ELF-1 (cell line): ENCODE measurements at regions not wholly inside any gene's neighbourhood (a gene's known extent, or its start where the extent isn't known, plus 50 kb on each side); places are given as distances from the start of the nearest gene placed in this dataset.
"Not testable (repeated sequence)": the region's sequence is repeated elsewhere in the genome, so short reads cannot be mapped to it uniquely, and the experiment has no call there.

ENCODE experiments used
- DNase-seq: peaks from one replicate; pipeline ENCODE4 v3.0.0-alpha.2; 2016; ENCODE audit warnings: low read depth, low spot score

DNA sequence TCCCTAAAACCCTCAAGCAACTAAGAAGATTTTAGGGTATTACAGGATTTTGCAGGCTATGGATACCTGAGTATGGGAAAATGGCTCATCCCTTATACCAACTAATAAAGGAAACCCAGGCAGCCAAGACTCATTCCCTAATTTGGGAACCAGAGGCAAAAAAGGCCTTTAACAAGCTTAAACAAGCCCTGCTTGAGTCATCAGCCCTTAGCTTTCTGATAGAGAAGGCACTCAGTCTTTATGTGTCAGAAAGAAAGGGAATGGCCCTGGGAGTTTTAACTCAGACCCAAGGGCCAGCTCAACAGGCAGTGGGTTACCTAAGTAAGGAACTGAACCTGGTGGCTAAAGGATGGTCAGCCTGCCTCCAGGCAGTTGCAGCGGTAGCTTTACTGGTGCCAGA is 96.9 kb upstream of the RMP24 start:
- no peak for DNase-seq

DNA sequence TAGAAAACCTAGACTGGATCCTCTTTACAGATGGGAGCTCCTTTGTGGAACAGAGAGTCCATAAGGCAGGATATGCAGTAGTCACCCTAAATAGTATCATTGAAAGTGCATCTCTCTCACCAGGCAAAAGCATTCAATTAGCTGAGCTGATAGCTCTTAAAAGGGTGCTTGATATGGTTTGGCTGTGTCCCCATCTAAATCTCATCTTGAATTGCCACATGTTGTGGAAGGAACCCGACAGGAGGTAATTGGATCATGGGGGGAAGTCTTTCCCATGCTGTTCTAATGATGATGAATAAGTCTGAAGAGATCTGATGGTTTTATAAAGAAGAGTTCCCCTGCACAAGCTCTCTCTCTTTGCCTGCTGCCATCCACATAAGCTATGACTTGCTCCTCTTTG is 96.2 kb upstream of the RMP24 start:
- DNase-seq: no peak

GRCh38 chr18:35880788-35881455 is 91.6 kb upstream of the RMP24 start:
- no peak for DNase-seq

DNA sequence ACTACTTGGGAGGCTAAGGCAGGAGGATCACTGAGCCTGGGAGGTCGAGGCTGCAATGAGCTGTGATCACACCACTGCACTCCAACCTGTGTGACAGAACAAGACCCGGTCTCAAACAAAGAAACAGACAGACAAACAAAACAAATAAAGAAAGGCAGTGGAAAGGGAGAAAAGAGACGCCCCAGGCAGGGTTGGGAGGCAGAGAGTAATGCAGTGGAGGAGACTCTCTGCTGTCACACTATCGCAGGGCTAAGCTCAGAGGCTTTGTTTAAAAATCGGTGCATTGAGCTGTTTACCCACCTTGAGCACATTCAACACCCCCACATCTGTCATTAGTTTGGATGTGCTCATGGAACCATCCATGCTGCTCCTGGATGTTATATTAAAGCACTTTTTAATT is 84.2 kb upstream of the RMP24 start:
- peak; percentile 84 for DNase-seq

GRCh38 chr18:35889677-35890076 is 82.8 kb upstream of the RMP24 start:
- DNase-seq: no peak

DNA sequence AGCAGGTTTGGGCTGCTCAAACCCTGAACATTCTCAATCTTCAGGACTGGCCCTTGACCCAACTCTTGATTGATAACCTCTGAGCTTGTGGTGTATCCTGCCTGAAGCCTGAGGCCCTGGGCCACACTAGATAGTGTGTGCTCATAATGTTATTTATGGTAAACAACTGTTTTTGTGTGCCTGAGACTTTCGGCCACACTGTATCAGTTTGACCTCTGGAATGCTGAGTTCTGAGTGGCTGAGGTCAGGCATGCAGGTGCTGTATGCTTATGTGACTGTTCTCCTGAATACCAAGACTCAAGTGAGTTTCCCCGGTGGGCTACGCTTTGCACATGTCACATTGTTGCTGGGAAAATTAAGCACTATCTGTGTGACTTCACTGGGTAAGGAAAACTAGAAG is 82.2 kb upstream of the RMP24 start:
- peak; percentile 67 for DNase-seq

- DNase-seq: no peak
Observed at GRCh38 chr18:35892118-35892517, 80.4 kb upstream of the RMP24 start.

GRCh38 chr18:35897481-35897880 is 75.0 kb upstream of the RMP24 start:
- DNase-seq: not testable (repeated sequence)

- DNase-seq: no peak
Observed at GRCh38 chr18:35904389-35905037, 68.0 kb upstream of the RMP24 start.

DNA sequence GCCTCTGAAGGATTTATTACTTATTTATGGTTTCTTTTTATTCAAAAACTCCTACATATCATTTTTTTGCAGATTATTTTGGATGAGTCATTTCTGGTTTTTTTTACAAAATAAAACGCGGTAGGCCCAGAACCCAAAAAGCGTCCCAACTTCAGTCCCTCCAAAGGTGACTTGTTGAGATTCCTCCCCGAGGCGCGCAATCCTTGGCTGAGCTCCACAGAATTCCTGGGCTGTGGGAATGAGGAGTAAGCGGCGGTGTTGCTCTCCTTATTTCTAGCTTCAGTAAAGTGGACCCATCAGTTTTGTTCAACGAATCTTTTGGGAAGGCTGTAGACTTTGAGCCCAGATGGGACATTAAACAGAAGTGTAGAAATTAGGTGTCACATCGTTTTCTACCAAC is 67.0 kb upstream of the RMP24 start:
- no peak for DNase-seq

- not testable (repeated sequence) for DNase-seq
Observed at GRCh38 chr18:35906291-35906690, 66.2 kb upstream of the RMP24 start.

- DNase-seq: no peak
Observed at GRCh38 chr18:35910327-35910726, 62.2 kb upstream of the RMP24 start.

DNA sequence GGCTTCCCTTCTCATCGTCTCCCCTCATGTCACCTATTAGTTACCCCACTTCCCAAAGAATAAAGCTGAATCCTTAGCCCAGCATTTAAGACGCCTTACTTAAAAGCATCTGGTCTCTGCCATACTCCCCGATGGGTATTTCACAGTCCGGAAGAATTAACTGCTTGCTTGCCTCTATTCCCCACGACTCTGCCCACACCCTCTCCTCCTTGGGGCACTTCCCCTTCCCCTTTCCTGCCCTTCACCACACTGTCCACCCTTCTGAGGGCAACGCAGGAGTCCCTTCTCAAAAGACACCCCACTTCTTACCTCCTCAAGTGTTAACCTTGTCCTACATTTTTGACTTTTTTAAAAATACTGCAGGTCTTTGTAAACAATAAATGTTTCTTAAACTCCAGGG is 60.1 kb upstream of the RMP24 start:
- no peak for DNase-seq

- DNase-seq: no peak
Observed at GRCh38 chr18:35915056-35915455, 57.4 kb upstream of the RMP24 start.

DNA sequence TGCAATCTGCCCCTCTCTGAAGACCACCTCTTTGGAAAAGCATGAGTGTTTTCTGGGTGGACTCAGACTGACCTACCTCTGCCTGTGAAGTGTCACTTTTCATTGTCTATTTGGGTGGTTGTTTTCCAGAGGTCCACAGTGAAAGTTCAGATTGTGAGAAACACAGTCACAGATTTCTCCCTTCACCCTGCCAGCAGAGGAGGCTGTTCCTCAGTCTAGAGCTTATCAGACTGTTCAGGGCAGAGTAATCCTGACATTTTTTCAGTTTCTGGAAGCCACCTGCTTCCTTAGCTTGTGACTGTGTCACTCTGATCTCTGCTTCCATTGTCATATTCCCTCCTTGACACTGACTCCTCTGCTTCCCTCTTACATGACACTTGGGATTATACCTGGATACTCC is 55.4 kb upstream of the RMP24 start:
- no peak for DNase-seq

DNA sequence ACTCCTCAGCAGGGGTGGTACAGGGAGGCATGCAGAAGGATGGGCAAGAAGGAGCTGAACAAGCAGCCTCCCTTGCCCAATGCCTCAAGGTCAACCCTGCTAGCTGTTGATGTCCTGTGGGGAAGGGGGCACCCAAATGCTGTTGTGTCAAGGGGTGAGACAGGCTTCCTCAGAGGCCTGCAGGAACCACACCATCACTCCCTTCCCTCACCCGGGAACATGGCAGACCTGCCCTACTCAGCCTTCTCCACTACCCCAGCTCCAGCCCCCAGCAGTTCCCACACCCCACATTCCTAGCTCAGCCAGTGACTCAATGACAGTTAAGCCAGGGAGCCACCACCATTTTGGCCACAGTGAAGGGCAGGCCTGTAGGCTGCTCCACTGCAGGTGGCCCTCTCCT is 53.9 kb upstream of the RMP24 start:
- no peak for DNase-seq

DNA sequence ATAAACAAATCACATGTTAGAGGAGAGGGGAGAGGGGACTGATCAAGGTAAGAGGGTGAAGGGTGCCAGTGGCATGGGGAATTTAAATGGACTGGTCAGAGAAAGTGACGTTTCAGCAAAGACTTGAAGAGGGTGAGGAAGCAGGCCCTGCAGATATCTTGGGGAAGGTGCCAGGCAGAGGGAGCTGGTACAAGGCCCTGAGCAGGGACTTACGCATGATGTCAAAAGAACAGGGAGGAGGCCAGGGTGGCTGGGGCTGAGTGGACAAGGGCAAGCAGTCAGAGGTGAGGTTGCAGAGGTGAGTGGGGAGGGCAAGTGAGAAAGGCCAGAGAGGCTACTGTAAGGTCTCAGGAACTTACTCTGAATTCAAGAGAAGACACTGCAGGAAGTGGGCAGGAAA is 53.3 kb upstream of the RMP24 start:
- DNase-seq: no peak

DNA sequence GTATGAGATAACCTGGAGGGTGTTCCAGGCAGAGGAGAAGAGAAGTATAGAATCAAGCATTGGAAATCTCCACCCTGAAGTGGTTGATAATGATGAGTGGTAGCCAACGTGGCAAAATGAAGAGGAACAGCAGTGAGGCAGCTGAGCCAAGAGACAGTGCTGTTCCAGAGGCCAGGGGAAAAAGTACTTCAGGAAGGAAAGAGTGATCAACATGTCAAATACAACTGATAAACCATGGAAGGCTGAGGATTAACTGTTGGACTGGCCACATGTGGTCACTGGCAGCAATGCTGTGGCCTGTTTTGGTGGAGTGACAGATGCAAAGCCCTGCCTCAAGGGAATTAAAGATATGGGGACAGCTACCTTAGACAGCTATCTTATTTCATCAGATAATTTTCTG is 51.9 kb upstream of the RMP24 start:
- DNase-seq: no peak
